H1 (cell line): ENCODE measurements at regions not wholly inside any gene's neighbourhood (a gene's known extent, or its start where the extent isn't known, plus 50 kb on each side); places are given as distances from the start of the nearest gene placed in this dataset.

Experiments used
- CTCF ChIA-PET: fragments of 300-600 bp; sonication (Branson Sonifier 250); formaldehyde crosslinking; loops from one replicate; lab custom pipeline; 2021; ENCODE audit not compliant: partially characterized antibody; lab: Charles Lee
- POLR2A ChIA-PET: fragments of 300-600 bp; sonication (Branson Sonifier 250); formaldehyde crosslinking; loops from one replicate; lab custom pipeline; 2021; ENCODE audit warnings: inconsistent platforms; ENCODE audit not compliant: partially characterized antibody; lab: Charles Lee
- DNase-seq, 2 experiments: peaks; one replicate each; pipeline versions ENCODE4 v3.0.0 to v3.0.0-alpha.2; 2010 to 2022; ENCODE audit warnings: low spot score in 2 of 2, low read depth in 1 of 2, mixed read lengths in 1 of 2
- FAIRE-seq: peaks from 2 replicates; lab custom pipeline; 2011; peaks lifted over from hg19 to GRCh38; lab: Jason Lieb, UNC
- H2AFZ ChIP-seq: 2 replicates; pipeline ENCODE4 v1.8.1; 2012; ENCODE audit warnings: low read length, inconsistent platforms
- H2AK5ac ChIP-seq: 2 replicates; pipeline ENCODE4 v1.6.1; 2013; ENCODE audit warnings: low read depth, low read length
- H2BK120ac ChIP-seq: replicated peaks from 2 replicates; pipeline ENCODE3; 2013; ENCODE audit warnings: low read depth, low read length, inconsistent platforms
- H2BK12ac ChIP-seq: 2 replicates; pipeline ENCODE4 v1.6.1; 2013; ENCODE audit warnings: low read depth, low read length
- H2BK15ac ChIP-seq: 2 replicates; pipeline ENCODE4 v1.6.1; 2013; ENCODE audit warnings: low read length
- H2BK20ac ChIP-seq: 2 replicates; pipeline ENCODE4 v1.6.1; 2013; ENCODE audit warnings: low read length
- H2BK5ac ChIP-seq: 2 replicates; pipeline ENCODE4 v1.6.1; 2013; ENCODE audit warnings: low read depth, low read length
- H3K14ac ChIP-seq: 2 replicates; pipeline ENCODE4 v1.6.1; 2013; ENCODE audit warnings: inconsistent platforms; ENCODE audit not compliant: insufficient read length
- H3K18ac ChIP-seq: 2 replicates; pipeline ENCODE4 v1.6.1; 2013; ENCODE audit warnings: low read length; ENCODE audit errors: extremely low read depth
- H3K23ac ChIP-seq: 2 replicates; pipeline ENCODE4 v1.6.1; 2013; ENCODE audit warnings: inconsistent platforms; ENCODE audit not compliant: insufficient read length
- H3K23me2 ChIP-seq: 2 replicates; pipeline ENCODE4 v1.6.1; 2013; ENCODE audit warnings: low read depth, low read length
- H3K27ac ChIP-seq: 2 replicates; pipeline ENCODE4 v1.6.1; 2011; ENCODE audit warnings: low read depth, low read length, inconsistent platforms
- H3K27me3 ChIP-seq, 4 experiments: replicated peaks in 1 of 4; 1 replicate in 1 of 4; 2 replicates in 3 of 4; pipeline versions ENCODE4 v1.6.1 to v1.8.1; 2011 to 2013; ENCODE audit warnings: low read length in 3 of 4, mild to moderate bottlenecking in 3 of 4, inconsistent platforms in 2 of 4, mixed read lengths in 2 of 4, moderate library complexity in 1 of 4; ENCODE audit not compliant: control insufficient read depth in 3 of 4, insufficient read depth in 3 of 4; ENCODE audit errors: extremely low read depth in 1 of 4
- H3K36me3 ChIP-seq, 4 experiments: 2 replicates each; pipeline versions ENCODE4 v1.6.1 to v1.8.1; 2011 to 2013; ENCODE audit warnings: mild to moderate bottlenecking in 4 of 4, low read length in 3 of 4, moderate library complexity in 2 of 4, control low read depth in 1 of 4, inconsistent platforms in 1 of 4; ENCODE audit not compliant: insufficient read depth in 4 of 4, control insufficient read depth in 2 of 4
- H3K4ac ChIP-seq: replicated peaks from 2 replicates; pipeline ENCODE3; 2013; ENCODE audit warnings: low read length, low read depth, mixed read lengths, inconsistent platforms; ENCODE audit not compliant: insufficient read length
- H3K4me1 ChIP-seq, 4 experiments: replicated peaks in 1 of 4; 1 replicate in 1 of 4; 2 replicates in 3 of 4; pipeline versions ENCODE4 v1.6.1 to v1.8.1; 2011 to 2013; ENCODE audit warnings: low read length in 3 of 4, inconsistent platforms in 2 of 4, mixed read lengths in 1 of 4; ENCODE audit not compliant: insufficient read depth in 4 of 4, control insufficient read depth in 3 of 4
- H3K4me2 ChIP-seq, 2 experiments: 2 replicates each; pipeline versions ENCODE4 v1.6.1 to v1.8.1; 2011 to 2013; ENCODE audit warnings: low read depth in 2 of 2, low read length in 2 of 2, control low read depth in 1 of 2, inconsistent platforms in 1 of 2, mild to moderate bottlenecking in 1 of 2; ENCODE audit not compliant: insufficient read depth in 1 of 2
- H3K4me3 ChIP-seq, 4 experiments: fragments of 200-600, 300-600 bp in 1 of 4; sonication (generic), shearing (Covaris generic), sonication (Bioruptor Twin) in 1 of 4; 2 replicates each; pipeline versions ENCODE4 v1.5.1 to v1.8.1; 2011 to 2016; ENCODE audit warnings: low read length in 4 of 4, low read depth in 3 of 4, control low read depth in 2 of 4, inconsistent platforms in 2 of 4, mild to moderate bottlenecking in 2 of 4, mixed read lengths in 1 of 4, moderate library complexity in 1 of 4; ENCODE audit not compliant: insufficient read depth in 2 of 4; ENCODE audit errors: extremely low read depth in 1 of 4
- H3K56ac ChIP-seq: replicated peaks from 2 replicates; pipeline ENCODE3; 2013; ENCODE audit warnings: low read depth, mild to moderate bottlenecking, mixed read lengths, low read length, inconsistent platforms; ENCODE audit not compliant: insufficient read length
- H3K79me1 ChIP-seq: 2 replicates; pipeline ENCODE4 v1.6.1; 2013; ENCODE audit warnings: low read depth, low read length, control low read depth
- H3K79me2 ChIP-seq, 2 experiments: 2 replicates each; pipeline versions ENCODE4 v1.6.1 to v1.8.1; 2012 to 2013; ENCODE audit warnings: low read length in 2 of 2, mild to moderate bottlenecking in 2 of 2, inconsistent platforms in 1 of 2; ENCODE audit not compliant: insufficient read depth in 2 of 2, control insufficient read depth in 1 of 2
- H3K9ac ChIP-seq, 4 experiments: replicated peaks in 1 of 4; 1 replicate in 1 of 4; 2 replicates in 3 of 4; pipeline versions ENCODE4 v1.6.1 to v1.8.1; 2011 to 2013; ENCODE audit warnings: low read depth in 3 of 4, low read length in 3 of 4, control low read depth in 2 of 4, mild to moderate bottlenecking in 2 of 4, moderate library complexity in 2 of 4, inconsistent platforms in 1 of 4; ENCODE audit errors: extremely low read depth in 1 of 4
- H3K9me3 ChIP-seq, 2 experiments: 2 replicates each; pipeline versions ENCODE4 v1.6.1 to v1.8.1; 2012 to 2013; ENCODE audit warnings: mild to moderate bottlenecking in 2 of 2, moderate library complexity in 2 of 2, control low read depth in 1 of 2, inconsistent platforms in 1 of 2, low read depth in 1 of 2, low read length in 1 of 2, mixed read lengths in 1 of 2; ENCODE audit not compliant: insufficient read depth in 2 of 2
- H4K20me1 ChIP-seq, 2 experiments: replicated peaks in 1 of 2; 2 replicates each; pipeline versions ENCODE3 to v1.8.1; 2011 to 2013; ENCODE audit warnings: inconsistent platforms in 2 of 2, low read length in 2 of 2, mild to moderate bottlenecking in 1 of 2; ENCODE audit not compliant: insufficient read depth in 2 of 2, control insufficient read depth in 1 of 2
- H4K5ac ChIP-seq: 2 replicates; pipeline ENCODE4 v1.6.1; 2013; ENCODE audit warnings: low read length, low read depth, mixed read lengths, inconsistent platforms; ENCODE audit not compliant: insufficient read length
- H4K8ac ChIP-seq: 2 replicates; pipeline ENCODE4 v1.8.0; 2013; ENCODE audit warnings: mild to moderate bottlenecking, moderate library complexity, low read length, inconsistent platforms; ENCODE audit not compliant: insufficient read depth; ENCODE audit errors: extremely low read depth
- H4K91ac ChIP-seq: replicated peaks from 2 replicates; pipeline ENCODE3; 2013; ENCODE audit warnings: low read length, mixed read lengths, inconsistent platforms; ENCODE audit not compliant: insufficient read length
- ATF3 ChIP-seq: IDR thresholded peaks from 2 replicates; pipeline ENCODE4 v1.6.1; 2011; ENCODE audit warnings: low read depth, mild to moderate bottlenecking, low read length; ENCODE audit not compliant: insufficient read depth
- SIN3A ChIP-seq, 2 experiments: IDR thresholded peaks in 1 of 2; conservative IDR thresholded peaks in 1 of 2; 2 replicates each; pipeline ENCODE4 v1.6.1; 2011 to 2012; ENCODE audit warnings: low read length in 2 of 2, improper control_type of control experiment in 1 of 2, low read depth in 1 of 2, mild to moderate bottlenecking in 1 of 2
- TAF7 ChIP-seq: optimal IDR thresholded peaks from 2 replicates; pipeline ENCODE3; 2011; ENCODE audit warnings: low read depth, mild to moderate bottlenecking, inconsistent platforms, low read length, moderate library complexity, borderline replicate concordance
- WGBS, 2 experiments: shearing (Covaris generic) in 1 of 2; methylation state at CpG; one replicate each; pipeline versions ENCODE4 v1.1.6 to v1.1.7; 2013 to 2015; ENCODE audit warnings: low lambda C conversion rate in 2 of 2, mixed read lengths in 2 of 2, inconsistent platforms in 1 of 2, low coverage in 1 of 2, missing lambda C conversion rate in 1 of 2; ENCODE audit not compliant: insufficient replicate concordance in 2 of 2, insufficient coverage in 1 of 2, insufficient read length in 1 of 2; ENCODE audit errors: extremely low coverage in 1 of 2, missing lambda C conversion rate in 1 of 2; 5-methylcytosine and 5-hydroxymethylcytosine counted together

- H3K18ac ChIP-seq = no peak overlapping the region
- ChIA-PET POLR2A (no interaction called here), CTCF (no interaction called here)
- no peak overlapping the region for H2AFZ ChIP-seq
- no peak overlapping the region for H3K4me2 ChIP-seq
- H4K5ac ChIP-seq = no peak overlapping the region
- no peaks in the 10 kb centered on the region for H3K79me1 ChIP-seq
- no peak overlapping the region for H2BK120ac ChIP-seq
- no peak overlapping the region for H2BK15ac ChIP-seq
- TF ChIP-seq TAF7 (no peak), SIN3A (conservative IDR thresholded peaks at IDR 0.05 in 1 of 2, IDR thresholded peaks at IDR 0.05 in 1 of 2; ENCODE audit: low read depth in 1 of 2, low read length in 2 of 2) (no peak), ATF3 (no peak)
- no peaks in the 10 kb centered on the region for H3K9me3 ChIP-seq
- FAIRE-seq (no peak), DNase-seq (no peak)
- H3K4ac ChIP-seq = no peak overlapping the region
- H3K27ac ChIP-seq = no peak overlapping the region
- H3K9ac ChIP-seq = no peak overlapping the region
- no peaks in the 10 kb centered on the region for H4K20me1 ChIP-seq
- no peak overlapping the region for H2BK5ac ChIP-seq
- no peak overlapping the region for H3K4me3 ChIP-seq
- H2BK20ac ChIP-seq = no peak overlapping the region
- H3K23me2 ChIP-seq = no peaks in the 10 kb centered on the region
- no peaks in the 10 kb centered on the region for H3K27me3 ChIP-seq
- H3K4me1 ChIP-seq = no peaks in the 10 kb centered on the region
- H4K91ac ChIP-seq = no peak overlapping the region
- no peaks in the 10 kb centered on the region for H3K79me2 ChIP-seq
- no peak overlapping the region for H4K8ac ChIP-seq
- no peak overlapping the region for H3K23ac ChIP-seq
- H2AK5ac ChIP-seq = no peak overlapping the region
- H2BK12ac ChIP-seq = no peak overlapping the region
- WGBS, 2 experiments = 80% methylated on average over 5 of the region's 5 CpGs; no CpG with 5 or more reads in 1 of the 2 experiments
- no peak overlapping the region for H3K56ac ChIP-seq
- H3K14ac ChIP-seq = no peak overlapping the region
- H3K36me3 ChIP-seq = no peaks in the 10 kb centered on the region
These were observed 58.9 kb upstream of the DEUP1 start for GRCh38 chr11:93271596-93271995.
